ENCODE measurements at regions not wholly inside any gene's neighbourhood (a gene's known extent, or its start where the extent isn't known, plus 50 kb on each side); places are given as distances from the start of the nearest gene placed in this dataset.

GRCh38 chr3:113097960-113098447, 107.2 kb downstream of the GTPBP8 start:
- Histone ChIP-seq H3K4me3 (ENCODE audit: low read length) (no peak overlapping the region), H3K4me1 (ENCODE audit: insufficient read depth, low read length) (peaks cover 16% of the 10 kb centered on the region; the same call in 1 of the 2 replicates), H3K27ac (ENCODE audit: low read length) (no peak overlapping the region), H3K36me3 (ENCODE audit: insufficient read depth, low read depth, low read length) (no peaks in the 10 kb centered on the region), H3K9me3 (ENCODE audit: insufficient read depth, low read depth, low read length) (no peaks in the 10 kb centered on the region), H3K9ac (ENCODE audit: low read depth, low read length) (no peak overlapping the region), H3K27me3 (ENCODE audit: insufficient read depth, low read length) (no peaks in the 10 kb centered on the region)

- Histone ChIP-seq H3K27ac (ENCODE audit: low read length) (no peak overlapping the region), H3K9ac (ENCODE audit: low read depth, low read length) (no peak overlapping the region), H3K27me3 (ENCODE audit: insufficient read depth, low read length) (no peaks in the 10 kb centered on the region), H3K4me3 (ENCODE audit: low read length) (no peak overlapping the region), H3K36me3 (ENCODE audit: insufficient read depth, low read depth, low read length) (no peaks in the 10 kb centered on the region), H3K9me3 (ENCODE audit: insufficient read depth, low read depth, low read length) (no peaks in the 10 kb centered on the region), H3K4me1 (ENCODE audit: insufficient read depth, low read length) (peaks cover 26% of the 10 kb centered on the region; the same call in 1 of the 2 replicates)
Observed at GRCh38 chr3:113100063-113100462, 109.3 kb downstream of the GTPBP8 start.

GRCh38 chr3:113103588-113103987, 107.8 kb upstream of the BOC start:
- no peak overlapping the region for H3K27ac ChIP-seq (ENCODE audit: low read length)
- H3K9me3 ChIP-seq (ENCODE audit: insufficient read depth, low read depth, low read length) = no peaks in the 10 kb centered on the region

GRCh38 chr3:113104357-113105092, 106.8 kb upstream of the BOC start:
- H3K27ac ChIP-seq (ENCODE audit: low read length) = peak overlapping the region; percentile 25
- peak overlapping the region; percentile 41; the same call in 1 of the 2 replicates for H3K4me3 ChIP-seq (ENCODE audit: low read length)
- no peaks in the 10 kb centered on the region for H3K36me3 ChIP-seq (ENCODE audit: insufficient read depth, low read depth, low read length)
- H3K9me3 ChIP-seq (ENCODE audit: insufficient read depth, low read depth, low read length) = no peaks in the 10 kb centered on the region
- H3K4me1 ChIP-seq (ENCODE audit: insufficient read depth, low read length) = peaks cover 35% of the 10 kb centered on the region; the same call in 1 of the 2 replicates
- no peaks in the 10 kb centered on the region for H3K27me3 ChIP-seq (ENCODE audit: insufficient read depth, low read length)
- H3K9ac ChIP-seq (ENCODE audit: low read depth, low read length) = peak overlapping the region; percentile 69; the same call in 1 of the 2 replicates

More at GRCh38 chr3:113103588-113103987, 107.8 kb upstream of the BOC start:
- no peaks in the 10 kb centered on the region for H3K36me3 ChIP-seq (ENCODE audit: insufficient read depth, low read depth, low read length)
- H3K4me3 ChIP-seq (ENCODE audit: low read length) = peak overlapping the region; percentile 41; the same call in 1 of the 2 replicates
- H3K9ac ChIP-seq (ENCODE audit: low read depth, low read length) = peak overlapping the region; percentile 50; the same call in 1 of the 2 replicates
- H3K27me3 ChIP-seq (ENCODE audit: insufficient read depth, low read length) = no peaks in the 10 kb centered on the region
- peaks cover 35% of the 10 kb centered on the region; the same call in 1 of the 2 replicates for H3K4me1 ChIP-seq (ENCODE audit: insufficient read depth, low read length)

- peak overlapping the region; percentile 69; the same call in 1 of the 2 replicates for H3K9ac ChIP-seq (ENCODE audit: low read depth, low read length)
- peak overlapping the region; percentile 25 for H3K27ac ChIP-seq (ENCODE audit: low read length)
- no peaks in the 10 kb centered on the region for H3K27me3 ChIP-seq (ENCODE audit: insufficient read depth, low read length)
- H3K36me3 ChIP-seq (ENCODE audit: insufficient read depth, low read depth, low read length) = no peaks in the 10 kb centered on the region
- peak overlapping the region; percentile 41; the same call in 1 of the 2 replicates for H3K4me3 ChIP-seq (ENCODE audit: low read length)
- H3K4me1 ChIP-seq (ENCODE audit: insufficient read depth, low read length) = peaks cover 35% of the 10 kb centered on the region; the same call in 1 of the 2 replicates
- no peaks in the 10 kb centered on the region for H3K9me3 ChIP-seq (ENCODE audit: insufficient read depth, low read depth, low read length)
Observed at GRCh38 chr3:113105093-113105449, 106.3 kb upstream of the BOC start.

- peaks cover 35% of the 10 kb centered on the region; the same call in 1 of the 2 replicates for H3K4me1 ChIP-seq (ENCODE audit: insufficient read depth, low read length)
- no peaks in the 10 kb centered on the region for H3K9me3 ChIP-seq (ENCODE audit: insufficient read depth, low read depth, low read length)
- peak overlapping the region; percentile 69; the same call in 1 of the 2 replicates for H3K9ac ChIP-seq (ENCODE audit: low read depth, low read length)
- no peak overlapping the region; the same call in 1 of the 2 replicates for H3K4me3 ChIP-seq (ENCODE audit: low read length)
- H3K27me3 ChIP-seq (ENCODE audit: insufficient read depth, low read length) = no peaks in the 10 kb centered on the region
- H3K27ac ChIP-seq (ENCODE audit: low read length) = no peak overlapping the region
- H3K36me3 ChIP-seq (ENCODE audit: insufficient read depth, low read depth, low read length) = no peaks in the 10 kb centered on the region
Observed at GRCh38 chr3:113105966-113106660, 105.2 kb upstream of the BOC start.

- no peak overlapping the region for H3K9ac ChIP-seq (ENCODE audit: low read depth, low read length)
- H3K4me1 ChIP-seq (ENCODE audit: insufficient read depth, low read length) = peaks cover 22% of the 10 kb centered on the region; the same call in 1 of the 2 replicates
- H3K27ac ChIP-seq (ENCODE audit: low read length) = no peak overlapping the region
- no peaks in the 10 kb centered on the region for H3K27me3 ChIP-seq (ENCODE audit: insufficient read depth, low read length)
- no peak overlapping the region for H3K4me3 ChIP-seq (ENCODE audit: low read length)
- H3K36me3 ChIP-seq (ENCODE audit: insufficient read depth, low read depth, low read length) = no peaks in the 10 kb centered on the region
- no peaks in the 10 kb centered on the region for H3K9me3 ChIP-seq (ENCODE audit: insufficient read depth, low read depth, low read length)
Observed at GRCh38 chr3:113110267-113110666, 101.1 kb upstream of the BOC start.

- Histone ChIP-seq H3K36me3 (ENCODE audit: insufficient read depth, low read depth, low read length) (no peaks in the 10 kb centered on the region), H3K9ac (ENCODE audit: low read depth, low read length) (no peak overlapping the region), H3K27me3 (ENCODE audit: insufficient read depth, low read length) (no peaks in the 10 kb centered on the region), H3K27ac (ENCODE audit: low read length) (no peak overlapping the region), H3K4me1 (ENCODE audit: insufficient read depth, low read length) (peaks cover 13% of the 10 kb centered on the region; the same call in 1 of the 2 replicates), H3K9me3 (ENCODE audit: insufficient read depth, low read depth, low read length) (no peaks in the 10 kb centered on the region), H3K4me3 (ENCODE audit: low read length) (no peak overlapping the region)
Observed at GRCh38 chr3:113111011-113111707, 100.2 kb upstream of the BOC start.

GRCh38 chr3:113113361-113113760, 98.0 kb upstream of the BOC start:
- Histone ChIP-seq H3K9me3 (ENCODE audit: insufficient read depth, low read depth, low read length) (no peaks in the 10 kb centered on the region), H3K27me3 (ENCODE audit: insufficient read depth, low read length) (no peaks in the 10 kb centered on the region), H3K9ac (ENCODE audit: low read depth, low read length) (no peak overlapping the region), H3K36me3 (ENCODE audit: insufficient read depth, low read depth, low read length) (no peaks in the 10 kb centered on the region), H3K4me1 (ENCODE audit: insufficient read depth, low read length) (peaks cover 5% of the 10 kb centered on the region; the same call in 1 of the 2 replicates), H3K4me3 (ENCODE audit: low read length) (no peak overlapping the region), H3K27ac (ENCODE audit: low read length) (no peak overlapping the region)

GRCh38 chr3:113117511-113118234, 93.7 kb upstream of the BOC start:
- peaks cover 5% of the 10 kb centered on the region; the same call in 1 of the 2 replicates for H3K4me1 ChIP-seq (ENCODE audit: insufficient read depth, low read length)

DNA sequence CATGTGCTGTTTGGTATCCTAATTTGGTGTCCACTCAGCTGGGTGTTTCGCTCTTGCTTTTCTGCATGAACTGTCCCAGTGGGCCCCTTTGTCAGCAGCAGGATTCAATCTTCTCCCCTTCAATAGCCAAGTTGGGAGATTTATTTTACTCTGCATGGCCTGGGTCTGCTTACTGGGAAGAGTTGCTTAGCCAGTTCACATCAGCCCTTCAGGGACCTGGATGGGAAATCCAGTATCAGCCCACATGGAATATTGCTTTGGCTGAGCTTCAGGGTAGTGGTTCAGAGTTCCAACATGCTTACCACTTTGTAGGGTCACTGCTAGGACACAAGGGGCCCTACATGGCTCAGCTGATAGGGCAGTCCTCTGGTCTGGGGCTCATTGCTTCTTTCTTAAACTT, 93.0 kb upstream of the BOC start:
- no peak overlapping the region for H3K9ac ChIP-seq (ENCODE audit: low read depth, low read length)
- no peak overlapping the region for H3K4me3 ChIP-seq (ENCODE audit: low read length)
- H3K36me3 ChIP-seq (ENCODE audit: insufficient read depth, low read depth, low read length) = no peaks in the 10 kb centered on the region
- no peak overlapping the region for H3K27ac ChIP-seq (ENCODE audit: low read length)
- H3K27me3 ChIP-seq (ENCODE audit: insufficient read depth, low read length) = no peaks in the 10 kb centered on the region
- H3K9me3 ChIP-seq (ENCODE audit: insufficient read depth, low read depth, low read length) = no peaks in the 10 kb centered on the region
- peaks cover 2% of the 10 kb centered on the region; the same call in 1 of the 2 replicates for H3K4me1 ChIP-seq (ENCODE audit: insufficient read depth, low read length)

More at GRCh38 chr3:113117511-113118234, 93.7 kb upstream of the BOC start:
- no peaks in the 10 kb centered on the region for H3K9me3 ChIP-seq (ENCODE audit: insufficient read depth, low read depth, low read length)
- H3K4me3 ChIP-seq (ENCODE audit: low read length) = no peak overlapping the region
- H3K9ac ChIP-seq (ENCODE audit: low read depth, low read length) = no peak overlapping the region
- no peaks in the 10 kb centered on the region for H3K36me3 ChIP-seq (ENCODE audit: insufficient read depth, low read depth, low read length)
- H3K27me3 ChIP-seq (ENCODE audit: insufficient read depth, low read length) = no peaks in the 10 kb centered on the region
- no peak overlapping the region for H3K27ac ChIP-seq (ENCODE audit: low read length)
